ENCODE measurements at regions not wholly inside any gene's neighbourhood (a gene's known extent, or its start where the extent isn't known, plus 50 kb on each side); places are given as distances from the start of the nearest gene placed in this dataset.

DNA sequence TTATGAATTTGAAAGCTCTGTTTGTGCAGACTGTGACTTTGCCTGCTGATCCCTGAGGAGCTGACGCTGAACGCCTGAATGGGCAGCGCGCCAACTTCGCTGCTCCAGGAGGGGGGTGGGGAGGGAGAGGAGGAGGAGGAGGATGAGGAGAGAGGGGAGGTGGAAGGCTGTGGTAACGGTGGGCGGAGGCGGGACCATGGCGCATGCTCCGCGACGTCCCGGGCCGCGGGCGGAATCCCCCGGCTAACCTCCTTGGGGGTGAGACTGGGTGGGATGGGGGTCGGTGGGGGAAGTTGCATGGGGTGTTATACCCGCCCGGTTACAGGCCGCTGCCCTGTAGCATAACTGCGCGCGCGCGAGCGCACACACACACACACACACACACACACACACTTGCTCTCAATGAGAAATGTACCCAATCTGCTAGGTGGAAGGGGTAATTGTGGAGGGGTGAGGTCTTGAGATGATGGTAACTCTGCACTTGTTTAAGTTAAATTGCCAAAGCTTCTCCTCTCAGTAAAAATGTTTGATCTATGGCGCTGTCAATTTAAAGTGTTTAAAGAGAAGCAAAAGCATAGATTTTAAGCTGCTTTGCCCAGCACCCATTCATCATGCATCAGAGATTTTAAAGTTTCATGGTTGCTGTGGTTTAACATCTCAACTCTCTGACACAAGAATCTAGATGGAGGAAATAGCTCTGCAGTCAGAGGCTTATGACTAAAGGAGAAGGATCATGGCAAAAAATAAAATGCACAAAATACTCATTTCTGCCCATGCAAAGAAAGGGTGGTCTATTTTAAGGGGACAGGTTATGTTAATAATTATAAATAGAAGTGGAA lies 76.6 kb upstream of the TBCA start:
- H3K9me3 ChIP-seq (ENCODE audit: control extremely low read depth in 1 of 5, control insufficient read depth in 4 of 5, insufficient read depth in 2 of 5, low read depth in 1 of 5, low read length in 4 of 5) = peaks cover 0 to 4% (median 0%) of the 10 kb centered on the region in 5 experiments
- H3K4me1 ChIP-seq (ENCODE audit: control extremely low read depth in 1 of 4, control insufficient read depth in 4 of 4, insufficient read depth in 4 of 4, low read length in 3 of 4) = peaks cover 3 to 21% (median 16%) of the 10 kb centered on the region in 4 experiments
- H3K4me3 ChIP-seq (ENCODE audit: control insufficient read depth in 1 of 7, extremely low read depth in 1 of 7, insufficient read depth in 4 of 7, low read depth in 2 of 7, low read length in 6 of 7) = peak overlapping the region in 6 of 7 experiments; percentile 52 to 72 (median 66)
- peak in 2 of 3 donors; percentile 71 to 82 for DNase-seq
- 0% methylated on average over 10 of the region's 28 CpGs for WGBS (ENCODE audit: insufficient coverage)
- no peaks in the 10 kb centered on the region for H3K36me3 ChIP-seq (ENCODE audit: control insufficient read depth in 4 of 4, insufficient read depth in 4 of 4, low read length in 3 of 4)
- CTCF ChIA-PET = interaction anchor here (0.7 to 0.9 kb wide), 2 partner anchors 10 to 146 kb away, joined by 3 read pairs; no protein-coding TSS in a partner anchor
- POLR2A ChIA-PET = interaction anchor here (0.6 kb wide), 2 partner anchors 15 to 121 kb away, joined by 3 read pairs; no protein-coding TSS in a partner anchor
- H3K27ac ChIP-seq (ENCODE audit: insufficient read depth in 1 of 2, low read depth in 1 of 2, low read length in 2 of 2, poor library complexity in 1 of 2, severe bottlenecking in 2 of 2) = no peak overlapping the region
- peaks cover 0 to 82% (median 5%) of the 10 kb centered on the region in 5 experiments for H3K27me3 ChIP-seq (replicated peaks in 2 of 5; ENCODE audit: control insufficient read depth in 4 of 5, insufficient read depth in 5 of 5, low read length in 4 of 5)

DNA sequence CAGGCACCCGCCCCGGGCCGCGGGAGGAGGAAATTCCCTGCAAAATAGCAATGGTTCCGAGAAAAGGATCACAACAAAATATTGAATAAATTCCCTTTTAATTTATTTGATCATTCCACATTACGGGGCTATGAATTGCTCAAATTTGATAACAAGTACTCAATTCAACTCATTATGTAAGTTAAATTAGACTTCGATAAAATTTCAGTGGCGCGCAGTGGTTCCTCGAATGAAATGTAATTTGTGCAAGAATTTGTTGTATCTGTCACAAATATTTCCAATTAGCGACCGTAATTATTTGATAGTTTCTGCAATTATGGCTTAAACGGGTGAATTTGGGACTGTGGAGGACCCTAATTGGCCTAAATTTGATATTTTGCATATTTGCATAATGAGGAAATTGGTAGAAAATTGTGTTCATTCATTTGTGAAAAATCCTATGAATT lies 76.0 kb upstream of the TBCA start:
- ChIA-PET CTCF (no interaction called here), POLR2A (interaction anchor here (0.6 kb wide), 1 partner anchor 16 kb away, joined by 3 read pairs; no protein-coding TSS in a partner anchor)
- Histone ChIP-seq H3K4me1 (ENCODE audit: control extremely low read depth in 1 of 4, control insufficient read depth in 4 of 4, insufficient read depth in 4 of 4, low read length in 3 of 4) (peaks cover 3 to 21% (median 16%) of the 10 kb centered on the region in 4 experiments), H3K27ac (ENCODE audit: insufficient read depth in 1 of 2, low read depth in 1 of 2, low read length in 2 of 2, poor library complexity in 1 of 2, severe bottlenecking in 2 of 2) (no peak overlapping the region), H3K9me3 (ENCODE audit: control extremely low read depth in 1 of 5, control insufficient read depth in 4 of 5, insufficient read depth in 2 of 5, low read depth in 1 of 5, low read length in 4 of 5) (peaks cover 0 to 4% (median 0%) of the 10 kb centered on the region in 5 experiments), H3K27me3 (replicated peaks in 2 of 5; ENCODE audit: control insufficient read depth in 4 of 5, insufficient read depth in 5 of 5, low read length in 4 of 5) (peaks cover 0 to 85% (median 6%) of the 10 kb centered on the region in 5 experiments), H3K4me3 (ENCODE audit: control insufficient read depth in 1 of 7, extremely low read depth in 1 of 7, insufficient read depth in 4 of 7, low read depth in 2 of 7, low read length in 6 of 7) (peak overlapping the region; percentile 38 to 72 (median 66)), H3K36me3 (ENCODE audit: control insufficient read depth in 4 of 4, insufficient read depth in 4 of 4, low read length in 3 of 4) (no peaks in the 10 kb centered on the region)
- peak in 2 of 3 donors; percentile 43 to 44 for DNase-seq
- WGBS (ENCODE audit: insufficient coverage) = 0% methylated on average over 4 of the region's 13 CpGs

DNA sequence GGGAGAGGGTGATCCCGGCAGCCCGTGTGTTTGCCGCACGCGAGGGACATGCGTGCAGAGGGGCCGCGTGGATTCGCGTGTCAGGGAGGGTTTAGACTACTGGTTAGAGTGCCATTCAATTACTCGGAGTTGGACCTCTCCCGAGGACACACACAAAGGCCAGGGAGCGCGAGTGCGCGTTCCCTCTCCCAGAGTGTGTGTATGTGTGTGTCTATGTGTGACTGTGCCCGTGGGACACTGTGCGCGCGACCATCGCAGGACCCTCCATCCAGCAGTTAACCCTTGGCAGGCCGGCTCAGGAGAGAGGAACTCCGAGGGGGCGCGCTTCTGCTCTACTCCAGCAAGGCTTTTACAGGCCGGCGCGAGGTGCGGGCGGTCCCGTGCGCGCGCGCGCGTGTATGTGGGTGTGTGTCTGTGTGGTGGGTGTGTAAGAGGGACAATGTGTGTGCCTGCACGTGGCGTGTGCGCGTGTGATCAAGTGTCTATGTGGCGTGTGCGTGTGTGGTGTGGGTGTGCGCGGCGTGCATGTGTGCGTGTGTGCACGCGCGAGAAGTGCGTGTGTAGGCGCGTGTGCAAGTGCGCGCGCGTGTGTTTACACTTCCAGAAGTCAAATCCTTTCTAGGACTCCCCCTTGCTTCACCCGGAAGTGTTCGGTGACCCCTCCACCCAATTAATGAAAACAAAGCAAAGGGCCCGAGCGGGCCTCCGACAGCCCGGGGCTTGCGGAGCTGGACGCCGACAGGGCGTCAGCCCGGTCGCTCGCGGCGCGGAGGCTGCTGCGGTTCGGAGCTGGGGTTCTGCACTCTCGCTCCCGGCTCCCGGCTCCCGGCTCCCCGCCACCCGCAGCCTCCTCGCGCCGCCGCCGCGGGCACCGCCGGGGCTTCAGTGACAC lies 75.3 kb upstream of the TBCA start:
- Histone ChIP-seq H3K4me1 (ENCODE audit: control extremely low read depth in 1 of 4, control insufficient read depth in 4 of 4, insufficient read depth in 4 of 4, low read length in 3 of 4) (peaks cover 3 to 21% (median 16%) of the 10 kb centered on the region in 4 experiments), H3K27me3 (replicated peaks in 2 of 5; ENCODE audit: control insufficient read depth in 4 of 5, insufficient read depth in 5 of 5, low read length in 4 of 5) (peaks cover 0 to 87% (median 11%) of the 10 kb centered on the region in 5 experiments), H3K9me3 (ENCODE audit: control extremely low read depth in 1 of 5, control insufficient read depth in 4 of 5, insufficient read depth in 2 of 5, low read depth in 1 of 5, low read length in 4 of 5) (peaks cover 0 to 4% (median 0%) of the 10 kb centered on the region in 5 experiments), H3K36me3 (ENCODE audit: control insufficient read depth in 4 of 4, insufficient read depth in 4 of 4, low read length in 3 of 4) (no peaks in the 10 kb centered on the region), H3K27ac (ENCODE audit: insufficient read depth in 1 of 2, low read depth in 1 of 2, low read length in 2 of 2, poor library complexity in 1 of 2, severe bottlenecking in 2 of 2) (no peak overlapping the region), H3K4me3 (ENCODE audit: control insufficient read depth in 1 of 7, extremely low read depth in 1 of 7, insufficient read depth in 4 of 7, low read depth in 2 of 7, low read length in 6 of 7) (peak overlapping the region; percentile 38 to 72 (median 66))
- 27% methylated on average over 51 of the region's 89 CpGs for WGBS (ENCODE audit: insufficient coverage)
- DNase-seq = peak in 2 of 3 donors; percentile 40 to 52
- ChIA-PET POLR2A (interaction anchor here (0.6 kb wide), 1 partner anchor 157 kb away, joined by 3 read pairs; no protein-coding TSS in a partner anchor), CTCF (interaction anchor here (0.9 kb wide), 1 partner anchor 14 kb away, joined by 3 read pairs; no protein-coding TSS in a partner anchor)

DNA sequence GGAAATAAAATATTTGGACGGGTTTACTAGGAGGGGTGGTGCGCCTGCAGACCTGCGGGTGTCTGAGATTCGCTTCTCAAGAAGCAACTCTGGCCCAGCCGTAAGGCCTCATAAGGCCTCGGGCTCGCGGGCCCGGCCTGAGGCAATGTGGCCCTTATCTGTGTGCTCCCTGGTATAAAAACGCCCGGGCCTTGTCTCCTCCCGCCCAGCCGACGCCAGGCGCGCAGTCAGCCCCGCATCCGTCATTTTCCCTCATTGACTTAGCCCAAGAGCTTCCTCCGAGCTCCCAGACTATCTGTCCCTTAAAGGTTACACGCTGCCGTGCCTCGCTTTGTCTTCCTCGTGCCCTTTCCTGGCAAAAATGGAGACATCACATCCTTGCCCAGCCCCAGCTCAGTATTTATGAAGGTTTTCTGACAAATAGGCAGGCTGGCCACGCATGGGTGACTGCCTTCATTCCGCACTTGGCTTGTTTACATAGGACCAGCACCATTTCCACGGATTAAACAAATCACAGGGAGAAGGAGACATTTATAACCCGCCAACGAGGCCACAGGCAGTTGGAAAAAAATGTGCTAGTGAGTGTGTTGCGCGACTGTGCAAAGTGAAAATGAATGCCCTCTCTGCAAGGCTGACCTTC lies 74.5 kb upstream of the TBCA start:
- H3K4me3 ChIP-seq (ENCODE audit: control insufficient read depth in 1 of 7, extremely low read depth in 1 of 7, insufficient read depth in 4 of 7, low read depth in 2 of 7, low read length in 6 of 7) = peak overlapping the region in 3 of 7 experiments; percentile 65 to 71 (median 67)
- WGBS (ENCODE audit: insufficient coverage) = 76% methylated on average over 29 of the region's 30 CpGs
- peaks cover 0 to 4% (median 0%) of the 10 kb centered on the region in 5 experiments for H3K9me3 ChIP-seq (ENCODE audit: control extremely low read depth in 1 of 5, control insufficient read depth in 4 of 5, insufficient read depth in 2 of 5, low read depth in 1 of 5, low read length in 4 of 5)
- peaks cover 0 to 90% (median 14%) of the 10 kb centered on the region in 5 experiments for H3K27me3 ChIP-seq (replicated peaks in 2 of 5; ENCODE audit: control insufficient read depth in 4 of 5, insufficient read depth in 5 of 5, low read length in 4 of 5)
- no peak overlapping the region for H3K27ac ChIP-seq (ENCODE audit: insufficient read depth in 1 of 2, low read depth in 1 of 2, low read length in 2 of 2, poor library complexity in 1 of 2, severe bottlenecking in 2 of 2)
- DNase-seq = no peak
- POLR2A ChIA-PET = no interaction called here
- H3K4me1 ChIP-seq (ENCODE audit: control extremely low read depth in 1 of 4, control insufficient read depth in 4 of 4, insufficient read depth in 4 of 4, low read length in 3 of 4) = peaks cover 3 to 21% (median 16%) of the 10 kb centered on the region in 4 experiments
- CTCF ChIA-PET = interaction anchor here (0.8 to 0.9 kb wide), 2 partner anchors 15 to 26 kb away, joined by 3 read pairs; no protein-coding TSS in a partner anchor
- H3K36me3 ChIP-seq (ENCODE audit: control insufficient read depth in 4 of 4, insufficient read depth in 4 of 4, low read length in 3 of 4) = no peaks in the 10 kb centered on the region

DNA sequence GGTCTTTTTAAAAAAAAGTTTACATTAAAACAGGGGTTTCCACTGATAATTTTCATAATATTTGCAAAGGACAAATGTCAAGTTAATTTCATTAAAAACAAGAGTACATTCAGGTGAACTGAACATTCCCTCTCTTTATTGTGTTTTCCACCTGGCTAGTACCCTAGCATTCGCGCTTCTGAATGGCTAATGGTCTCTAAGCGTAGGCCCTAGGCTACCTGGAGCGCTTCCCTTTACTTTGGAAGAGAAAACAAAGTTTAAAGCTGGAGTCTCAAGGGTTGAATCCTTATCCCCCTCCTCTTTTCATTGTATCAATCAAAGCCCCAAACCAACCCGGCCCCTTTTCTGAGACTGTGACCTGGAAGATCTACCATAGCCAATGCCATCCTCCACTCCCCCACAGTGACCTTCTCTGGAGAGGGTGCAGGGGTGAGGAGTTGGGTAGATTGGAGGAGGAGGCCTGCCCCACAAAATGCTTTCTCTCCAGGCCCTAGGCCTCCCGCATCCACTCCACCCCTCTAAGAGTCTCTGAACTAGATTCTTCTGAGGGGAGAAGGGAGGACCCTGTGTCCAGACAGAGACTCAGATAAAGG lies 73.3 kb upstream of the TBCA start:
- Histone ChIP-seq H3K9me3 (ENCODE audit: control extremely low read depth in 1 of 5, control insufficient read depth in 4 of 5, insufficient read depth in 2 of 5, low read depth in 1 of 5, low read length in 4 of 5) (peaks cover 0 to 4% (median 0%) of the 10 kb centered on the region in 5 experiments), H3K27me3 (replicated peaks in 2 of 5; ENCODE audit: control insufficient read depth in 4 of 5, insufficient read depth in 5 of 5, low read length in 4 of 5) (peaks cover 0 to 96% (median 13%) of the 10 kb centered on the region in 5 experiments), H3K4me1 (ENCODE audit: control extremely low read depth in 1 of 4, control insufficient read depth in 4 of 4, insufficient read depth in 4 of 4, low read length in 3 of 4) (peaks cover 3 to 28% (median 23%) of the 10 kb centered on the region in 4 experiments), H3K4me3 (ENCODE audit: control insufficient read depth in 1 of 7, extremely low read depth in 1 of 7, insufficient read depth in 4 of 7, low read depth in 2 of 7, low read length in 6 of 7) (no peak overlapping the region), H3K27ac (ENCODE audit: insufficient read depth in 1 of 2, low read depth in 1 of 2, low read length in 2 of 2, poor library complexity in 1 of 2, severe bottlenecking in 2 of 2) (no peak overlapping the region), H3K36me3 (ENCODE audit: control insufficient read depth in 4 of 4, insufficient read depth in 4 of 4, low read length in 3 of 4) (no peaks in the 10 kb centered on the region)
- POLR2A ChIA-PET = no interaction called here
- WGBS (ENCODE audit: insufficient coverage) = 98% methylated on average over 5 of the region's 6 CpGs
- no peak for DNase-seq
- CTCF ChIA-PET = no interaction called here

DNA sequence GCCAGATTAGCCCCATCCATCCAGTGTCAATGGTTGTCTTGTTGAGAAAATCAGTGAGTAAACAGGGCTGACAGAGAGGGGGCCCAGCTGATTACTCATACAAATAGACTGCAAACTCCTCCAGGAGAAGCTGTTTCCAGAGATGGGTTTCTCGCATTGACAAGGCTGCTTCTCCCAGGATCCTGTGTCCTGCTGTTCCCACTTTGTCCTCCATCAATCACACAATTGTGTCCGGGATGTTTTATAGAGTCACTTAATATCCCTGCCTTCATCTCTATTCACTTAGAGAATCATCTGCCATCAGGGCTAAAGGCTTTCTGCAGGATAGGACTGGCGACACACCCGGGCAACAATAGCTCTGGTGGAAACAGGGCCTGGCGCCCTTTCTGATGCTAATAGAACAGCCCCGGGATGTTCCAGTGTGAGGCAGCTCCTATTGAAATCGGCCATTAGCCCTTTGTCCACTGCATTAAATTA lies 71.7 kb upstream of the TBCA start:
- no peak for DNase-seq
- POLR2A ChIA-PET = no interaction called here
- 69% methylated on average over 6 of the region's 7 CpGs for WGBS (ENCODE audit: insufficient coverage)
- Histone ChIP-seq H3K27me3 (replicated peaks in 2 of 5; ENCODE audit: control insufficient read depth in 4 of 5, insufficient read depth in 5 of 5, low read length in 4 of 5) (peaks cover 4 to 97% (median 17%) of the 10 kb centered on the region in 5 experiments), H3K36me3 (ENCODE audit: control insufficient read depth in 4 of 4, insufficient read depth in 4 of 4, low read length in 3 of 4) (no peaks in the 10 kb centered on the region), H3K4me3 (ENCODE audit: control insufficient read depth in 1 of 7, extremely low read depth in 1 of 7, insufficient read depth in 4 of 7, low read depth in 2 of 7, low read length in 6 of 7) (no peak overlapping the region), H3K27ac (ENCODE audit: insufficient read depth in 1 of 2, low read depth in 1 of 2, low read length in 2 of 2, poor library complexity in 1 of 2, severe bottlenecking in 2 of 2) (no peak overlapping the region), H3K9me3 (ENCODE audit: control extremely low read depth in 1 of 5, control insufficient read depth in 4 of 5, insufficient read depth in 2 of 5, low read depth in 1 of 5, low read length in 4 of 5) (peaks cover 0 to 4% (median 0%) of the 10 kb centered on the region in 5 experiments), H3K4me1 (ENCODE audit: control extremely low read depth in 1 of 4, control insufficient read depth in 4 of 4, insufficient read depth in 4 of 4, low read length in 3 of 4) (peaks cover 3 to 32% (median 26%) of the 10 kb centered on the region in 4 experiments)
- CTCF ChIA-PET = no interaction called here

Data from common myeloid progenitor, CD34-positive (primary cell).